ENCODE measurements at regions not wholly inside any gene's neighbourhood (a gene's known extent, or its start where the extent isn't known, plus 50 kb on each side); places are given as distances from the start of the nearest gene placed in this dataset.
"Not testable (repeated sequence)": the region's sequence is repeated elsewhere in the genome, so short reads cannot be mapped to it uniquely, and the experiment has no call there.

DNA sequence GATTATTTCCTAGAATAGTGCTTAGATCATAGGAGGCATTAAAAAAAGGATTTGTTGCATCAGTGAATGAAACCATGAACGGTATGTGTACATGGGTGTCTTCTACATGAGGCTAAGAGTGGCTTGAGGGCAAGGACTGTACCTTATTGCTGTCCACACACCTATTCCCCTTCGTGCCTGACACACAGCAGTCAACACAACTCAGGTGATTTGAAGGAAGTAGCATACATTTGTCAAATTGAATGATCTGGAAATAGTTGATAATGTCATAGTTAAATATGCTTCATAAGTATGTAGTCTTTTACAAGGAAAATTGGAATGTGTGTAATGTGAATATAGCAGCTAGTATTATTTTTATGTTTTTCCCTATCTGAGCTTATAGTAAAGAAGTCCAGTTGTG is 189.0 kb upstream of the DAB1 start:
- no peak for DNase-seq

DNA sequence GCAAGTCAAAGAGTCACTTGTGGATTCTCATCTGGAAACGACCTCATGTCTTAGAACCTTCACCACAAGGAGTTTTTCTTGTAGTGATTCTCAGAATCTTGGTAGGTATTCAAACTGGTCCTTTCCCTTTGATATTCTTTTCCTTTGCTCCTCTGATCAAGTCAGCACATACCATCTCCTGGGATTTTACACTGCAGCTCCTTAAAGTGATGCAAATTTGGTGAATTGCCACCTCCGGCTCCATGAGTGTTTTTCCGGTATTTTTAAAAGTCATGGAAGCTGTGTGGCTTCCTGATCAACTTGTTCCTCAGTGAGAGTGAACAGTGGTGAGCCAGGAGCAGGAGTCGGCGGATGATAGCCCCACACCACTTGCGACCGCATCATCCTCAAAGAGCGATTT is 182.1 kb upstream of the DAB1 start:
- DNase-seq, result no peak

DNA sequence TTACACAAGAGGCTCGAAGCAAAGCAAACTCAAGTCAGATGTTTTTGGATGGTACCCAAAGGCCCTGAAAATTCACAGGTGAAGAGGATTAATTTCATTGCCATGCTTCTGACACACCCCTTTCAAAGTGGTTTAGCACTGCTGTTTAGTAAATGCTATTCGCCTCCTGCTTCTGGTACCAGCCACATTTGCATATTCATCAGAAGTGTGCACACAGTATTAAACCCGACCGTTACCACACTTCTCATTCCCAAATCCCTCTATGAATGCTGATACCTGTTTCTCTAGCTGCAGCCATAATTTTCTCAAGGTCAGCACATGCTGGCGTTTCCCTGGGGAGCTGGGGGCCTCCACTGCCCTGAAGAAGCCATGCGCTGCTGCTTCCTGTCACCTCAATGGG is 179.8 kb upstream of the DAB1 start:
- DNase-seq, result no peak

DNA sequence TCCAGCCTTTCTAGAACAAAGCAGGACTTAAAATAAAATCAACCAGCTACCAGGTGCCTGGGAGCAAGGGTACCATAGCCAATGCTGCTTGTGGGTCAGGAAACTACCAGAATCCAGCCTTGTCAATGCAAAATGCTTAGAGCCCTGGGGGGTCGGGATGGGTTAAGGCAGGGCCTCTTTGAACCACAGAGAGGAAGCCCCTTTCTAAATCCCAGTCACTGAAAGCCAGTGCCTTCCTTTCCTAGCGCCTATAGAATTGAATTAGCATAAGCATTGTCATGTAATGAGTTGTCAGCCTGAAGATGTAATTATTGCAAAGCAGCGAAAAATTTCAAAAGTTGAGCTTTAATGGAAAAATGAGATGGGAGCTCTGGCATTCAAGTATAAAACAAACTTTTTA is 176.6 kb upstream of the DAB1 start:
- no peak for DNase-seq

DNA sequence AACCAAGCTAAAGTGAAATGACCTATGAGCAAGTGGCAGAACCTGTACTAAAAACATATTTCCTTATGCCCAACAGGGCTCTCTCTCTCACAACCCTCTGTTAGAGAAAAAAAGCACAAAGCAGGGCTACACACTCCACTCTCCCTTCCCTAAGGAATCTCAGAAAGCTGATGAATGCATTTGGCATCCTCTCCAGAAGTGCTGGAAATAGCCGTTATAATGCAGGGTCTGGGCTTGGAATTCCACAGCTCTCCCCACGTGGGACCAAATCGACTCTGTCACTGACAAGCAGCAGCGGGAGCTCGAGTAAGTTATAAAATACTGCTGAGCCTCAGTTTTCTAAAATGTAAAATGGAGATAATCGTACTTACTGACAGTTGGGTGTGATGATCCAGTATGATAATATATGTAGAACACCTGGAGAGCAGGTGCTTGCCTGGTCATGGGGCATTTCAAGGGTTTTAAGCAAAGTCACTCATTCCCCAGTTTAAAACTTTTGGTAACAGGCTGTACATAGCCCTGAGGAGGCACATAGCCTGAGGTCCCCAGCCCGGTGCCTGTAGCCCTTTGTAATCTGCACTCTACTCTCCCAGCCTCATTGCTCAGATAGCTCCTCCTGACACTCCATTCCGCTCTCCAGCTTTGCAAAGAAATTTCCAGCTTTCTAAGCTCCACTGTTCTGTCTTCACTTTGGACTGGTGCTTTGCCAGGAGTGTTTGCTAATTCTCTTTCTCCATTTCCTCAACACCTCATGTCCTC is 175.6 kb upstream of the DAB1 start:
- no peak for DNase-seq

DNA sequence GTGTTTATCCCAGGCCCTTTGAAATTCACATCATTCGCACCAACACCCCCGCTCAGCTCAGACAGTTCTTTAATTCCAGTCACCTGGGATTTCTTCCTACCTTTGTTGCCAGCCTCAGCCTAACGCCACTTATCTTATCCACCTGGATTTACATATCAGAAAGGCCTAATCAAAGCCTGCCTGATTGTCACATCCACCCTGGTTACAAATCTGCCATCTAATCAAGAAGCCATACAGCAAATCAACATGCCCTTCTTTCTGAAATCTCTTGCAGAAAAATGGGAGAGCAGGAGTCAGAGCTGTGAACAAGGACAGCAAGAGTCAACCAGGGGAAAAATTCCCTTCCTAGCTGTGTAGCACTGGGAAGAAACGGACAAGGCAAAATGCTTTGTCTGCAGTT is 173.2 kb upstream of the DAB1 start:
- no peak for DNase-seq

DNA sequence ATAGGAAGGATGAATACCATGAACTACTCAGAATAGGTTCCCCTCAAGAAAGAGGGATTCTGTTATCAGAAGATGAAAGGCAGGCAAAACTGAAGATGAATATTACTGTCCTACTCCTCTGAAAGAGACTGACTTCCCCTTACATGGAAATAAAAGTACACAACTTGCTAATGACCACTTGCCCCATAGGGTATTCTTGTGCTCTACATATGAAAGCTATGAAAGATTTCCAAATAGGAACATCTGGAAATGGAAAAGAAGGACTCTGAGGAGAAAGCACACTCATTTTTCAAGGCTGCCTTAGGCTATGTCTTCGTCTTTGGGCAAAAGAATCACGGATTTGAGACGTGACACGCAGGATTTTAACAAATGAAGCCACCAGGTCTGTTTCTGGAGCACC is 170.1 kb upstream of the DAB1 start:
- DNase-seq, result no peak

DNA sequence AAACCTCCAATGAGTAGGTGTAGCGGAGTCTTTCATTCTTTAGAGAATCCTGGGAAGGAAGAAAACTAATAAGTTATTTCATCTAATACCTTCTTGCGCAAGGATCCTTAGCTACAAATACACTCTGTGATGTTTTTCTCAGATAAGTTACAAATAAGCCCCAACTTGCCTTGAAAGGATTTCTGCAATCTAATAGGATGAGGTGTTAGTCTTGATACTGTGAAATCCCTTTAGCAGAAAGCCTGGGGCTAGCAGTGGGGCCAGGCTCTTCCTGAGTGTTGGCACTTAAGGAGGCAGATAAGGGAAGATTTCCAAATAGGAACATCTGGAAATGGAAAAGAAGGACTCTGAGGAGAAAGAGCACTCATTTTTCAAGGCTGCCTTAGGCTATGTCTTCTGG is 168.0 kb upstream of the DAB1 start:
- DNase-seq, result no peak

DNA sequence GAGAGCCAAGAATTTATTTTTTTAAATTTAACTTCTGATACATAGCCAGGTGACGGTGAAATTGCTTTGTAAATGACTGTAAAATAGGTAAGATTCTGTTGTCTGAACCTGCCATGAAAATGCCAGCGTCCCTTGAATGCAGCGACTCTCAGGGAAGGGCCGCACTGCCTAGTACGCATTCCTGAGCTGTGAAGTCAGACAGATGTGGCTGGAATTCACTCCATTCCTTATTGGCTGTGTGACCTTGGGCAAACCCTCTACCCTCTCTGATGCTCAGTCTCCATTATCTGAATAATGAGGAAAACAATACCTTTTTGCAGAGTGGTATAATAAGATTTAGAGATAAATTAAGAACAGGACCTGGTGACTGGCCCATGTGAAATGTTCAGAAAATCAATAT is 167.1 kb upstream of the DAB1 start:
- DNase-seq, result no peak

DNA sequence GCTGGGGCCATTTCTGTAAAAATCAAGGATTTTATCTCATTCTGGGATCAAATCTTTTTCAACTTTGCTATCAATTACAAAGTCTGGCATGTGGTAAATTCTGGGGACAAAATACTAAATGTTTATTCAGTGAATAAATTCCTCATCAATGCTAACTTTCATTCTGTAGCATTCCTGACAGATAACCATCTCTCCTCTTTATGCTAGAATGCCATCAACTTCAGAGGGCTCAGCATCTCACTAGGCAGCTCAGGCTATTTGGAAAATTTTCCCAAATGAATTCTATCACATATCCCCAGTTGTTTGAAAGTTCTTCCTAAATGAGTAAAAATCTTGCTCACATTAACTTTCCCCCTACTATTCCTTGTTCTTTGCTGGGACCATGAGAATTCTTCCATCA is 163.0 kb upstream of the DAB1 start:
- DNase-seq, result no peak

DNA sequence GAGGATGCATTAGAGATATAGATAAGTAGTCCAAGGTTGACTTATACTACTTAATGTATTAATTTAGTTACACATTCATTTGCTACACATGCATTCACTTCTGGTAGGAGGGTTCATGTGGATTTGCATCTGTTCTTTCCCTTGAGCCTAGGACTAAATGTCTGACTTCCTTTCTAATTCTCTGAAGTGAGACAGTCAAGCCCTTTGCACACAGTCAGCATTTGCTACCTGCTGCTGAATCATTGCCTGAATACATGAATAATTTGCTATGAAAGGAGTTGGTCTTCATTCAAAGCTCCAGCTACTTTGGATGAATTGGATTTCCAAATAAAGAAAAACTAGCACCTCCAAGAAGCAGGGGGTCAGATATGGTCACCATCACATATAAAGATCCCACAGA is 154.8 kb upstream of the DAB1 start:
- no peak for DNase-seq

DNA sequence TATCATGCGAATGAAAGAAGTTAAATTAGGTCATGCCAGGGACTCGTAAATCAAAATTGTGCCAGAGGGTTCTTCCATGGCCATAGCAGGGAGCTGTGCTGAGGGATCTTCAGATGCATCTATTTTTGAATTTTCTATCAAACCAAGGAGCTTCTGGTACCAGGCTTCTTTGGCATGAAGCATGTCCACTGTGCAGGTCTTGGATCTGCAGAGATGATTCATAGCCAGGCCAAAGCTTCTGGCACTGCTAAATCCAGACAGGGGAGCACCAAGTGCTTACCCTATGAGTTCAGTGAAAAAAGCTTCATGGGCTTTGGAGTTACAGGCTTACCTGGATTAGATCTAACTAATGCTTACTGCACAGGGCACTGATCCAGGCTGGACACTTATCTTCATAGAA is 154.2 kb upstream of the DAB1 start:
- DNase-seq, result no peak

DNA sequence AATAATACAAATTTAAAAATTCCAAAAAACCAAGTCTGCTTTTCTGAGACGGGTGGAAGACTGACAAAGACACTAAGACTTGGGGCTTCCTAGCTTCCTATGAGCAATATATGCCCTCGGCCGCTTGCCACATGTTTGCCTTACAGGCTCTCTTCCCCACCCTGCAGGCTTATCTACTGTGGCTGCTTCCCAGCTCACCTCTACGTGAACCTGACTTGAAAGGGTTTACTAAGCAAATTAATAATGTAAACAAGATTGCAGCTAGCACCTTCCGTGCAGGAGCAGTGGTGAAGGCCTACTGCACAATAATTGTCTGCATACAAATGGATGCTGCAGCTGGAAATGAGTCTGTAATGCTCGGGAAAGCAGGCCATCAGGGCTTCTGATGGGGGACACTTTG is 152.9 kb upstream of the DAB1 start:
- peak; percentile 42 for DNase-seq

DNA sequence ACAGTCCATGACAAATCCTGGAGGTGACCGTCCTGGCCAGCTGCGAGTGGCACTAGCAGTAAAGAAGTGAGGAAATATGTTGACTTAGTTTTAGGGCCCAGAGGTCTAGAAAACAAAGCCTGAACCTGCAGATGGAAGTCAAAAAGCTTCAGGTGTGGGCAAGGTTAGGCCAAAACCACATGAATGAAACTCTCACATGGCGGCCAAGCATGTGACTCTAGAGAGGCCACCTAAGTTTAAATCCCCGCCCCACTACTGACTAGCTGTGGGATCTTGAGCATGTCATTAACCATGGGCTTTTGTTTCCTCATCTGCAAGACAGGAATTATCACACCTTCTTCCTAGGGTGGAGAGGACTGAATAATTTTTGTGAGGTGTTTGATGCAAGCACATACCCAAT is 148.2 kb upstream of the DAB1 start:
- no peak for DNase-seq

DNA sequence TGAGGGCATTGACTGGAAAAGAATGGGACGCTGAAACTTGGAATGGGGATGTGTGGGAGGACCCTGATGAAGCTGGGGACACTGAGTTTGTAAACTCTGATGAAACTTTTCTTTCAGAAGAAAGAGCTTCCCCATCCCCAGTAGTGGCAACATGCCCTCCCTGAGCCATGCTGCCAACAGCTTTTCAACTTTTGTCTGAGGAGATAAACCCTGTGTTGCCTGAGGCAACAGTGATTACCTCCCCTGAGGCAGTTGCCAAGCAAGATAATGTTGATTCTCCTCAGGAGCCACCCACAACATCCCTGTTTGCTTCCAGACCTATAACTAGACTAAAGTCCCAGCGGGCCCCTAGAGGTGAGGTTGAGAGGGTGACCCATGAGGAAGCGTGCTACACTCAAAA is 134.2 kb upstream of the DAB1 start:
- not testable (repeated sequence) for DNase-seq

DNA sequence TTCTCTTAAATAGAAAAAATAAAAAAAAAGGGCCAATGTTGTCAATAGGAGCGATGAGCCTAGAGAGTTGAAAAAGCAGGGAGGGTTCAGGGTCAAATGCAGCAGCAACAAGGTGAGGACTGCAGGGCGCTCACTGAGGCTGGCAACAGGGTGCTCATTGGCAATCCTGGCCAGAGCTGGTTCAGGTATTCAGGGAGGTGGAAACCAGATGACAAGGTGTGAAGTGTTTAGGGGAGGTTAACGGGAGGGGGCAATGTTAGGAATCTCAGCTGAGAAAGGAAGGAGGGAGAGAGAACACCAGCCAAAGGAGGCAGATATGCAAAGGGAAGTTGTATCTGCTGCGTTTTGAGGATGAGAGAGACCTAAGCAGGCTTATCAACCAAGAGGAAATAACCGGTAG is 129.8 kb upstream of the DAB1 start:
- no peak for DNase-seq

DNA sequence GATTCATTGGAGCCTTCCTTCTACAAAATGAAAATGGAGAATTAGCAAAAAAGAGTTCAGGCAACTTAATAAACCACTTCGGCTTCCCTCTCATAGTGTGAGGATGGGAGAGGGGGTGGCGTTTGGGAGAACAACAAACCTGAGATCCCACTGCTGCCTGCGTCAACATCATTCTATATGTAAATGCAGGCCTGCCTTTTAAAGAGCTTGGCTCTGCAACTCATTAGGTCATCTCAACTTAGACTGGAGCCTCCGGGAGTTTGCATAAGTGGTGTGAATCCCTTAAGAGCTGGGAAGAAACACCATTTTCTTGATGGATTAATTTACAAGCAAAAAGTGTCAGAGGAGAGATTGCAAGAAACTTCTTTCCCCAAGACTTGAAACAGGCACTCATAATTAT is 127.6 kb upstream of the DAB1 start:
- no peak for DNase-seq

DNA sequence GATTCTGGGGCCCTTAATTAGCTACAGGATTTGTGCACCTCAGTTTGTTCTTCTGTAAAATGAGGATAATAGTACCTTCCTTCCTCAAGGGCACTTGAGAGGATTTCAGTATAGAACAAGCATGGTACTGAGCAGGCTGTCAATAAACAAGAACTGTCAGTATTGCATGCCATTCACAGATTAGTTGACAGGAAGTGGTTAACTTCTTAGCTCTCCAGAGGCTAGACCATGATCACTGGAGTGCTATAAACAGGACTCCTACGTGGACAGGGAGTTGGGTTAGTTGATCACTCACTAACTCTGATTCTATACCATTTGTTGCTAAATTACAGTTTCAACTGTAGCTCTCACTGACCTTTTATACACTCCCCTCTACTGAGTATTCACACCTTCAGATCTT is 126.2 kb upstream of the DAB1 start:
- DNase-seq, result peak; percentile 64

DNA sequence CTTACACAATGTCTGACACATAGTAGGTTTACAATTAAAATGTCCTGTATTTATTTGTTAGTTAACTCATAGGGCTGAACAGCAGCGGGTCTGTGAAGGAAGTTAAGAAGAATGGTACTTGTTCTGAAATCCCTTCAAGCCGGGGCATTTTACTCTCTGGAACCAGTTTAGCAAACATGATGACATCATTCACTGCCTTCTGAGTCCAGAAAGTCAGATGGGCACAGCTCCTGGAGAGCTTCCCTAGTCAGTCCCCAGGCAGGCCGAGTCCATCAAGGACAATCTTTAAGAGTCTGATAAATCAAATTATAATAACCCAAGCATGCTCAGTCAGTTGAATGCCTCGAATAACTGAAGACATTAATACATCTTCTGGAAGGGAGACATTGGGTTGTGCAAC is 125.4 kb upstream of the DAB1 start:
- peak; percentile 6 for DNase-seq

DNA sequence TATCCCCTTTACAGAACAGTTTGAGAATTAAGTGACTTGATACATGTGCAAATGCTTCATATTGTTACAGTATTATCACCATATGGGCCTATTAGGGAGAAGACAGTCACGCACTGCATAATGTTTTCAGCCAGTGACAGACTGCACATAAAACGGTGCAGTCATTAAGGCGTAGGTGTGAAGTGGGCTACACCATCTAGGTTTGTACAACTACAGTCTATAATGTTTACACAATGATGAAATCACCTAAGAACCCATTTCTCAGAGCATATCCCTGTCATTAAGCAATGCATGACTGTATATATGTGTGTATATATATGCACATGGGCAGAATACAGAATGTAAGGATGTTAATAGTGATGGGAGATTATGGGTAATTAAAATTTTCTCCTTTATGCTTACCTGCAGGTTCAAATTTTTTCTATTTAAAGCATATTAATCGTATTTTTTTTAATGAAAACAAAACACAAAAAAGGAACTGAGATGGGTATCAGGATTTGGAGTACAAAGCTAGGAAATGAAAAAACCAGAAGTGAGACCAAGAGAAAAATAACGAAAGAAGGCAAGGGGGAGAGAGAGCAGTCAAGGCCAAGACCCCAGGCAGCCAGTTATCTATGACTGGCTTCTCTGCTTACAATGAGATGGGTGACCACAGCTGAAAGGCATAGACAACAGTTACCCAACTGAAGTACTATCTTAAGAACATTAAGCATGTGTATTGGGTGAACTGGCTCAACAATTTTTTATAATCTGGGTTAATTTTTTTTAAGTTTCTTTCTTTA is 122.9 kb upstream of the DAB1 start:
- no peak for DNase-seq

DNA sequence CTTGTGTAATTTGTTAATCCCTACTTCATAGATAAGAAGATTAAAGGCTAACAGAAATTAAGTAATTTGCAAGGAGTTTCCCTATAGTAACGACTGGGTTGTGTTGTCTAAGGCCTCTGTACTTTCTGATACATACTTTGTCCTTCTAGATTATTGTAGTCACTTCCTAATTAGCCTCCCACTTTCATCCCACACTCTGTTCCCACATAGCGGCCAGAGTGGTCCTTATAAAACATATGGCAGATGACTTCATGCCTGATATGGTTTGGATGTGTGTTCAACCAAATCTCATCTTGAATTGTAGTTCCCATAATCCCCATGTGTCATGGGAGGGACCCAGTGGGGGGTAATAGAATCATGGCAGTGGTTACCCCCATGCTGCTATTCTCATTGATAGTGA is 120.5 kb upstream of the DAB1 start:
- no peak for DNase-seq

DNA sequence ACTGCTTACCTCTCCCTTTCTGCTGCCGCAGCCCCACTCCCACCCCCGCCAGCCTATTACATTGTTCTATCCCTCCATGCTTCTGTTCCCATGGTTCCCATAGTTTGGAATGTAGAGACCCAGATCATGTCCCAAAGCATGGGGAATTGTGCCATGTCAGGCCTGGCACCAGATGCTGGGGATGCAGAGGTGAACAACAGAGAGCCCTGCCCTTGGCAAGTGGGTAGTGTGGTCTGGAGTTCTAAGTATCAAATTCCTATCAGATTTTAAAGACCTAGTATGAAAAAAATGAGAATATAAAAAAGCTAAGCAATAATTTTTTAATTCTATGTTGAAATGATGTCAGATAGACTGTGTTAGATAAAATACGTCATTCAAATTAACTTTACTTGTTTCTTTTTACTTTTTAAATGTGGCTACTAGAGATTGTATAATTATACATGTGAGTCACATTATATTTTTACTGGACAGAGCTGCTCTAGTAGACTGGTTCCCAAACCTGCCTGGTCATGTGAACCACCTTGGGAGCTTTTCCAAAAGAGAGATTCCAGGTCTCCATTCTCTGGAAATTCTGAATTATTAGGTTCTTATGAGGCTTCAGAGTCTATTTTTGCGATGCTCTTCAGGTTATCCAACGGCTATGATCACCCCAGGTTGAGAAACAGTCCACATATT is 113.0 kb upstream of the DAB1 start:
- no peak for DNase-seq

DNA sequence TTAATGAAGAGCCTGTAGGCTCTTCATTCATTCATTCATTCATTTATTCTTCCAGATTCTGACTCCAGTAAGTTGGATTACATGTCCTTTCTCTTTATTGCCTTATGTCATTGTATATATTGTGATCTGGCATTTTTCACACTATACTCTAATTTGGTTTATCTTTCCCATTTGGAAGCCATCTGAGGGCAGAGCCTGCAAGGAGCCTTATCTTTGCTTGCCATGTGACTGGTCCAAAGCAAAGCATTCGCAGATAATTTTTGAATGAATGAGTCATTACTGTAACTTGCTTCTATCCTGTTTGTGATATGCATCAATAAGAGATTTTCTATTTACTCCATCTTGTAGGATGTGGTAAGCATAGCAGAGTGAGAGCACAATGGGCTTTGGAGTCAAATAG is 108.4 kb upstream of the DAB1 start:
- DNase-seq, result no peak

DNA sequence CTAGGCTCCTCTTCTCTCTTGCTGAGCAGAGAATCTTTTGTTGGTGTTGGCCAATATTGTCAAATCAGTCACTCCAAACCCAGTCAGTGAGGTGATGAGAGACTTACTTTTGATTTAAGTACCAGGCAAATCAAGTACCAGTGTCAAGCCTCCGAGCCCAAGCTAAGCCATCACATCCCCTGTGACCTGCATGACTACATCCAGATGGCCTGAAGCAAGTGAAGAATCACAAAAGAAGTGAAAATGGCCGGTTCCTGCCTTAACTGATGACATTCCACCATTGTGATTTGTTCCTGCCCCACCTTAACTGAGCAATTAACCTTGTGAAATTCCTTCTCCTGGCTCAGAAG is 107.0 kb upstream of the DAB1 start:
- not testable (repeated sequence) for DNase-seq
